Left ventricle myocardium inferior (tissue), 1 donor: ENCODE measurements at regions not wholly inside any gene's neighbourhood (a gene's known extent, or its start where the extent isn't known, plus 50 kb on each side); places are given as distances from the start of the nearest gene placed in this dataset.

Source experiments
- DNase-seq: peaks from one replicate; pipeline ENCODE4 v3.0.0-alpha.2; 2020
- H3K27ac ChIP-seq: fragments of 200-600 bp; replicated peaks from 2 replicates; pipeline ENCODE4 v1.8.0; 2021
- H3K27me3 ChIP-seq: fragments of 200-600 bp; 2 replicates; pipeline ENCODE4 v1.8.0; 2021; ENCODE audit warnings: low read depth
- H3K36me3 ChIP-seq: fragments of 200-600 bp; 2 replicates; pipeline ENCODE4 v1.8.0; 2021
- H3K4me1 ChIP-seq: fragments of 200-600 bp; 2 replicates; pipeline ENCODE4 v1.8.0; 2021
- H3K4me3 ChIP-seq: fragments of 200-600 bp; 2 replicates; pipeline ENCODE4 v1.8.0; 2021; ENCODE audit warnings: mild to moderate bottlenecking, moderate library complexity
- H3K9me3 ChIP-seq: fragments of 200-600 bp; replicated peaks from 2 replicates; pipeline ENCODE4 v1.8.0; 2021
- CTCF ChIP-seq: fragments of 200-600 bp; IDR thresholded peaks from 2 replicates; pipeline ENCODE4 v1.8.0; 2021; ENCODE audit warnings: antibody characterized with exemption, mild to moderate bottlenecking, borderline replicate concordance
- intact Hi-C: fragments of 100-400 bp; cut with micrococcal nuclease; formaldehyde crosslinking; loops from one replicate; pipeline ENCODE4 v1.11.0; 2022
- donor health status: DM: no; HTN: yes; CAD: no; lungs with severe emphysema.

DNA sequence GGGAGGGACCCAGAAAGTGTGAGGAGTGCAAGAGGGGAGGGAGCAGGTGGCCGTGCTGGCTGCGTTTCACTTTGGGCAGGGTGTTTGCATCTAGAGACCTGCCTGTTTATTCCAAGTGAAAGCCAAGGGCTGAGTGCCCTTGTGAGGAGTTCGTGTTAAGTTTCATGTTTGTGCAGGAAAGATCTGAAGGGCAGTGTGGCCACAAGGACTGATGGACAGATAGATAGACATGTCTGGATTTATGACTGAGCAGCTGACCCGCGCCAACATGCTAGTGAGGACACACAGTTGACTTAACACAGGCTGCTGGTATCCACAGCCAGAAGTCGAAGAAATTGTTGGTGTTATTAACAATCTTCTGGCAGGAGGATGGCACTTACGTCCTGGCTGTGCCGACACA, 387.6 kb upstream of the TNP1 start:
- no peaks in the 10 kb centered on the region for H3K27me3 ChIP-seq
- no peak for DNase-seq
- H3K4me1 ChIP-seq, result peaks cover 29% of the 10 kb centered on the region
- no peak overlapping the region for H3K4me3 ChIP-seq
- intact Hi-C loops, result no loop called here
- H3K36me3 ChIP-seq, result no peaks in the 10 kb centered on the region
- TF ChIP-seq CTCF, result no peak
- peak overlapping the region; percentile 81 for H3K27ac ChIP-seq
- H3K9me3 ChIP-seq, result no peaks in the 10 kb centered on the region

DNA sequence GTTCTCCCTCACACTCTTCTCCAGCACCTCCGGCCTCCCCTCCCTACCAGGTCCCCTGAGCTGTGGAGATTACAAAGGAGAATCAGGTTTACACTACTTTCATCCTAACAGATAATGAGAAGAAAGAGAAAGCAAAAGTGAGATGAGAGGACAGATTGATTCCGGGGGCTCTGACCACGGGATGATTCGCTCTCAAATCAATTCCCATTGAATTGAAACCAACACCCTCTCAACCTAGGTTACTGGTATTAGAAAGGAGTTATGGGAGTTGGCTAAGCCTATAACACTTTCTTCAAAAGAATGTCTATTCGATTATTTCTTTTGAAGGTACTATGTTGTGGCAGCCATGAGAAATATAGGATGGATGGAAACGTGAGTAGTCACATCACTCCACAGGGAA, 386.2 kb upstream of the TNP1 start:
- no peaks in the 10 kb centered on the region for H3K9me3 ChIP-seq
- no peak overlapping the region for H3K27ac ChIP-seq
- no peak for DNase-seq
- H3K36me3 ChIP-seq, result no peaks in the 10 kb centered on the region
- TF ChIP-seq CTCF, result no peak
- no peaks in the 10 kb centered on the region for H3K27me3 ChIP-seq
- no peak overlapping the region for H3K4me3 ChIP-seq
- intact Hi-C loops, result no loop called here
- H3K4me1 ChIP-seq, result peaks cover 29% of the 10 kb centered on the region

- DNase-seq, result no peak
- Histone ChIP-seq H3K36me3 (no peaks in the 10 kb centered on the region), H3K4me1 (peaks cover 26% of the 10 kb centered on the region), H3K27me3 (no peaks in the 10 kb centered on the region), H3K9me3 (no peaks in the 10 kb centered on the region), H3K4me3 (no peak overlapping the region), H3K27ac (no peak overlapping the region)
- intact Hi-C loops, result no loop called here
- no peak for TF ChIP-seq CTCF
These were observed 385.0 kb upstream of the TNP1 start for GRCh38 chr2:217244815-217245214.

DNA sequence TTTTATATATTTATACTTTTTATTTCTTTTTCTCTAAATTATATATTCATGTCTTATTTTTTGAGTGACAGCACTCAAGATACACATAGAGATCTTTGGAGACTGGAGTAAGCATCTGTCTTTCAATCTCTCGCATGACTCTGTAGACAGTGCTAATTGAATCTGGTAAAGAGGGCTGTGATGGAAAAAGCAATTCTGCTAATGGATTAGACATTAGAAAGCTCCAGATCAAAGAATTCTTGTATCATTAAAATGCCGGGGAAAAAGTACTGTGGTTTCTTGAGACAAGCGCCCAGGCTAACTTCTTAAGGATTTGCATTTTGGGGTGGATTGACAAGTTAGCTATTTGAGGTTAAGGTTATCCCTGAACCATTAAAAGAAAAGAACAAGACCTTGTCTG, 383.1 kb upstream of the TNP1 start:
- Histone ChIP-seq H3K4me1 (peaks cover 8% of the 10 kb centered on the region), H3K27me3 (no peaks in the 10 kb centered on the region), H3K36me3 (no peaks in the 10 kb centered on the region), H3K4me3 (no peak overlapping the region), H3K27ac (no peak overlapping the region), H3K9me3 (no peaks in the 10 kb centered on the region)
- DNase-seq, result no peak
- intact Hi-C loops, result no loop called here
- no peak for TF ChIP-seq CTCF

- no peaks in the 10 kb centered on the region for H3K4me1 ChIP-seq
- TF ChIP-seq CTCF, result no peak
- no peak for DNase-seq
- intact Hi-C loops, result no loop called here
- no peaks in the 10 kb centered on the region for H3K36me3 ChIP-seq
- H3K27ac ChIP-seq, result no peak overlapping the region
- no peaks in the 10 kb centered on the region for H3K27me3 ChIP-seq
- peaks cover 3% of the 10 kb centered on the region for H3K9me3 ChIP-seq
- no peak overlapping the region for H3K4me3 ChIP-seq
These were observed 371.9 kb upstream of the TNP1 start for GRCh38 chr2:217231724-217232123.

DNA sequence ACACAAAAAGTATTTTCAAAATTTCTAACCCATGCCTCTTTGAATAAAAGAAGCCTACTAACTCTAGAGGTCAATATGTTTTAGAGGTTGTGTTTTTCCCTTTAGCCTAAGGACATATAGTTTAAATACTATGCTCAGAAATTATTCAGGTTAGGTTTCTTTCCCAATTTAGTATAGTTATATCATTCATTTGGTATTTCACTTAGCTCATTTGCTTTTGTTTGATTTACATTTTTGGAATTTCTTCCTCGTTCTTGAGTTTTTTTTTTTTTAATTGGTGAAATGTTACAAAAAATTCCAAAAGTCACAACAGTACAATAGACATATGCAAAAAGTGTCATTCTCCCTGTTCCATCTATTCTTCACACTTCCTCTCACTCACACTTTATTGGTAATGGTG, 371.3 kb upstream of the TNP1 start:
- Histone ChIP-seq H3K9me3 (no peaks in the 10 kb centered on the region), H3K27ac (no peak overlapping the region), H3K36me3 (no peaks in the 10 kb centered on the region), H3K4me3 (no peak overlapping the region), H3K4me1 (no peaks in the 10 kb centered on the region), H3K27me3 (no peaks in the 10 kb centered on the region)
- TF ChIP-seq CTCF, result no peak
- intact Hi-C loops, result no loop called here
- DNase-seq, result no peak
